ENCODE measurements at regions not wholly inside any gene's neighbourhood (a gene's known extent, or its start where the extent isn't known, plus 50 kb on each side); places are given as distances from the start of the nearest gene placed in this dataset.
"Not testable (repeated sequence)": the region's sequence is repeated elsewhere in the genome, so short reads cannot be mapped to it uniquely, and the experiment has no call there.

DNA sequence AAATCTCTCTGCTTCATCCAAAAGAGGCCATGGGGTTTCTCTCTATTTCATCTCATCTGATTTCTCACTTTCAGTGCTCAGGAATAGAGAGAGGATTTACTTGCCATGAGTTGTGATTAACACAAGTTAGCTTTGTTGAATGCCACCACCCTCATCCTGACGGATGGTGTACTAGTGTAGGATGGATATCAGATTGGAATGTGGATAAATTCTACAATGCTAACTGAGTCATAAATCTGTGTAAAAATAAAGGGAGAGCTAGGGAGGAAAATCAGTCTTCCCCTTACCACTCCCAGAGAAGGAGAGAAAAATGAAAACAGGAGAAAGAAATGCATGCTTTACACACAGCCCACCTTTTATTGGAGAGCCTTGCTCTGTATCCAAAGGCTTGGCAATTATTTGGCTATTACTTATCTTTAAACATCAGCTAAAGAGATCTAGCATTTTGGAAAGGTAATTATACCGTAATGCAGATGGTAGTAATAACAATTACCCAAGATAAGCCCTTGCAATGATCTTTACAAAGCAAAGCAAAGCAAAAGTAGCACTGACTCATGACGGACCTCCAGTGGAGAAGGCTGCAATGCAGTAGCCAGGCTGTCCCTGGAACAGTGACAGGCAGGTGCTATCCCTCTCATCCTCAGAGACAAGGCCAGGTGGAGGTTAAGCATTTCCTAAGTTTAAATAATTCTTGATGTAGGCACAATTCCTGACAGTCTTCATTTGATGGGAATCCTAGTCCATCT is 306.3 kb upstream of the PPARGC1A start:
- no peak for DNase-seq

DNA sequence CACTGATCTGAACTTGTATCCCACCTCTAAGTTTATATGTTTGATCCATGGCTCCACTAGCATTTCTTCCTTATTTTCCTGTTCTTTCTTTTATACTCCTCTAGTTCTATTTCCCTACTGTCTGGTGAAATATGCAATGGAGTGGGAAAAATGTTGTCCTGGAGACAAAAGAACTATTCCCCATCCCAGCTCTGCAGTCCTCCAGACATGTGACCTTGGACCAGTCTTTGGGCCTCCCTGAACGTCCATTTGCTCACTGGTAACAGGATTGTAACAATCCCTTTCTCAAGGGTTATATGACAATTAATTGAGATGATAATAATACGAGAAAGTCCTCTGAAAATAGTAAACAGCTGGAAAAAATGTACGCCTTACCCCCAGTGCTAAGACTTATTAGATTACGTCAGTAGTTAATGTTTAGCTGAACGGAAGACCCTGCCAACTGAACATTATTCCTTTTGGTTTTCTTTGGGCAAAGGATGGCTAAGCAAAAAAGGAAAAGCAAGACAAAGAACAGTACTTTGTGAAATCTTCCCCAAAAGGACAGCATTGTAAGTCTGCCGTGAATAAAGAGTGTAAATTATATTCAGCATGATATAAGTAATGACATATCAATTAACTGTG is 302.3 kb upstream of the PPARGC1A start:
- no peak for DNase-seq

DNA sequence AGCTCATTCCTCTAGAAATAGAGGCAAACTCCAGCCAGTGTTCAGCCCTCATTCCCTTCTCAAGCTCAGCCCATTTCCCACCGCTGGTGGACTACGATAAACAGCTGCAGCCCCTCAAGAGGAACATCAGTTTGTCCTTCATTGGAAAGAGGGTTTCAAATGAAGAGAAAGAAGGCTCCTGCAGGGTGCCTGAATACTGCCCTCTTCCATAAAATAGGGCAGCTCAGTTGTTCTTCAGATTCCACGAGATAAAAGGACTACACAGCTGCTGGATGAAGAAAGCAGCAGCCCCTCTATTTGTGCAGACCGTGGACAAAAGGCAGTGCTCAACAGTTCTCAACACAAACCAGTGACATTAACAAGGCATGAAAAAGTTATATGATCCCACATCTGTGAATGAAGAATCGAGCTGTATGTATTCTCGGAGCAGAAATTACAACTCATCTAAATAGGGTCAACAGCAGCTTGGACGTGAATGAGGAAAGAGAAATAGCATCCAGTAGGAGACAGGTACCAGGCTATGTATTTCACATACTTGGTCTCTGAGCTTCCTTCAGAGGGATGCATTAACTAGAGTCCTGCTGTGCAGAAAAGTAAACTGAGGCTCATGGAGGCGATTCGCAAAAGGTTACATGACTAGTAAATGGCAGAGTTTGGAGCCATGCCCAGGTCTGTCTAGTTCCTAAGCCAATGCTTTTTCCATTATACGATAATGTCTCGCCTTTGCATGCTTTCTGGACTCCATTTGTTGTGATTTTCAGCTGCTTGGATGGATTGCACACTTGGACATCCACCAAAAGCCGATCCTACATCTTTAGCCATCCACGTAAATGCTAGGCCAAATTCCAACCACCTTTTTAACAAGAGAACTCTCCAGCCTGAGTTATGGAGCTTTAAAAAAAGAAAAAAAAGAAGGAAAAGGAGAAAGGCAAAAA is 301.2 kb upstream of the PPARGC1A start:
- DNase-seq, result no peak

DNA sequence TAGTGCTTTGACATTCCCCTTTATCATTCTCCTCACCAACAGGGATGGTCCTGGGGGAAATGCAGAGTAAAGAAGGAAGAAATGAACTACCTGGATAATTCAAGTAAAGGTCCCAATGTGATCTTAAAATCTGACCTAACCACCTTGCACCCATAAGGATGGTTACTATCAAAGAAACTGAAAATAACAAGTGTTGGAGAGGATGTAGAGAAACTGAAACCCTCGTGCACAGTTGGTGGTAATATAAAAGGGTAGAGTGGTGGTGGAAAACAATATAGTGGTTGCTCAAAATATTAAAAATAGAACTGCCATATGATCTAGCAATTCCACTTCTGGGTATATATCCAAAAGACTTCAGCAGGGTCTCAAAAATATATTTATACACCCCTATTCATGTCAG is 298.6 kb upstream of the PPARGC1A start:
- DNase-seq, result no peak

DNA sequence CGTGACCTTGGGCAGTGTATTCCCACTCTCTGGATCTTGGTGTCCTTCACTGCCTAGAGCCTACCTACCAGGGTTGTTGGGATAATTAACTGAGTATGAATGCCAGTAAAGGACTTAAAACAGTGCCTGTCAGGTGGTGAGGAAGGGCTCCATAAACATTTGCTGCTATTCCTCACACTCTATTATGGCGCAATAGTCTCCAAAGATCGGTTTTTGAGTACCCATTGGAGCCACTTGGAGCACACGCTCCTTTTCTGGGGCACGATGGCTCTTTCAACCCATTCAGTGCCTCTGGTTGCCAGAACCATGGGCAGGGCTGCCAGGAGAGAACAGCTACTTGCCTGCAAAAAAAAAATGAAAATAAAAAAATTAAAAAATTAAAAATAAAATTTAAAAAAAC is 296.6 kb upstream of the PPARGC1A start:
- DNase-seq, result no peak

DNA sequence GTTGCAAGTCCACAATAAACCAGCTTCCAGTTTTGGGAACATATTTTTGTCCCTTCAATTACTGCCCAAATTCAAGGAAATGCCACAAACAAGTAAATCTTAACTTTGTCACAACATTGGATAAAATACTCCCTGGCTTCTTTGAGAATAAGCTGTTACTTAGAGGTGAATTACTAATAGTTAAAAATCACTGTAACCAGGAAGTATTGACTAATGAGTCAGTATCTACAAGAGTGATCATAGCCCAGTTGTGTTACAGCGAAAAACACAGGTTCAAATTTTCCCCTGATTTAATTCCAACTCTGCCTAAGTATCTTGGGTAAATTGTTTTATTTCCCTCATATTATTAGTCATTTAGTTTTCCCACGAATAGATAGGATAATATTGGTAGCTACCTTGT is 291.2 kb upstream of the PPARGC1A start:
- DNase-seq, result no peak

DNA sequence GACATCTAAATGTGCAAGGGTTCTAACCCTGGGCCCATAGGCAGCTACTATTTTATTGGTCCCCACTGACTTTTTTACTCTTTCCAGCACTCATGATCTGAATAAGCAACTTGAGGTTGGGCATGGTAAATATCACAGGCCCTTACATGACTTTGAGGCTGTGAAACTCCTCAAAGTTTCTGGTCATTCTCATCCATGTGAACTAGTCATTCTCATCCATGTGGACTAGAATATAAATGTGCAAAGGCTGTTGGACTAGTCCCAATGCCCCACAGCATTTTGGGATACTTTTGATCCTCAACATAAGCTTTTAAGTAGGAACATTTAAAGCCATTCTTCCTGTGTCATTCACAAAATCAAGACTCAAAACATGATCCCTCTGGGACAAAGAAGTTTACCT is 290.7 kb upstream of the PPARGC1A start:
- no peak for DNase-seq

DNA sequence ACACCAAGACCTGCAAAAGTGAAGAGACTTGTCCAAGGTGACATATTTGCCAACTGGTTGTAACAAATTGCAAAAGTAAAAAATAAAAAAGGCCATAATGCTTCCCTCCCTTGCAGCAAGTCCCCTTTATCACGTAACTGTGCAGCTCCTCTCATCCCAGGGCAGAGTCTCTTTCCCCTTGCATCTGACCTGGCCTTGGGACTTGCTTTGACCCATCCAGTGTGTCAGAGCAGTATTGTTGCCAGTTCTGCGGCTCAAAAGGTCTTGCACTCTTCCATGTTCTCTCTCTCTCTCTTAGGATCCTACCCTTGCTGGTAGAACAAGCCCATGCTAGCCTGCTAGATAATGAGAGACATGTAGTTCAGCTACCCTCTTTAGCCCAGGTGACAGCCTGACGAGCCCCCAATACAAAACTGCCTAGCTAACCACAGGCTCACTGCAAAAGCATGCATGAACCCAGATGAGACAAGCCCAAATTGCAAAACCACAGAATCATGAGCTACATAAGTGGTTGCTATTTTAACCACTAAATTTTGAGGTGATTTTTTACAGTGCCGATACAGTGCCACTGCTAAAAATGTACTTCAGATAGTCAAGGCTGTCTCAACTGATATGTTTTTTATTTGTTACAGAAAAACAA is 289.5 kb upstream of the PPARGC1A start:
- DNase-seq, result no peak

DNA sequence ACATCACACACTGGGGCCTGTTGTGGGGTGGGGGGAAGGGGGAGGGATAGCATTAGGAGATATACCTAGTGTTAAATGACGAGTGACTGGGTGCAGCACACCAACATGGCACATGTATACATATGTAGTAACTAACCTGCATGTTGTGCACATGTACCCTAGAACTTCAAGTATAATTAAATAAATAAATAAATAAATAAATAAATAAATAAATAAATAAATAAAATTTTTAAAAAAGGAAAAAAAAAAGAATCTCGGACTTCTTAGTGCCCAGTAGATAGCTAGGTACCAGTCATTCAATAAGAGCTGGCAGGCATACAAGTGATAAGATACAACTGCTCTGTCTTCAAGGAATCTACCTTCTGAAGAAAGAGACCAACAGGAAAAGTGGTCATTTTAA is 287.6 kb upstream of the PPARGC1A start:
- DNase-seq, result not testable (repeated sequence)

DNA sequence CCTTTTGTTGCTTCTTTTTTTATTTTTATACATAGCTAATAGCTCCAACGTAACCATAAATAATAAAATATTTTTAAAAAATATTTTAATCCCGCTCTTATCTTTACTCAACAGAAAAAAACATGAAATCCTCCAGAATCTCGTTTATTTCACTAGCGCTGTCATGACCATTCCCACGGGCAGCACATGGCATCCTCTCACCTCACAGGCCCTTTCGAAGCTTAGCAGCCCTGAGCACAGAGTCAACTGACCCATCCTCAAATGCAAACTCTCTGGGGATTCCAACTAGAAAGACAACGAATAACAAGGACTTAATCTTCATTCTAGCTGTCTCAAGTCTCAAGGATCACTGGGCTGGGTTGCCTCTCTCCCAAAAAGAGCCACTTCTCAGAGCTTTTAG is 285.9 kb upstream of the PPARGC1A start:
- no peak for DNase-seq

DNA sequence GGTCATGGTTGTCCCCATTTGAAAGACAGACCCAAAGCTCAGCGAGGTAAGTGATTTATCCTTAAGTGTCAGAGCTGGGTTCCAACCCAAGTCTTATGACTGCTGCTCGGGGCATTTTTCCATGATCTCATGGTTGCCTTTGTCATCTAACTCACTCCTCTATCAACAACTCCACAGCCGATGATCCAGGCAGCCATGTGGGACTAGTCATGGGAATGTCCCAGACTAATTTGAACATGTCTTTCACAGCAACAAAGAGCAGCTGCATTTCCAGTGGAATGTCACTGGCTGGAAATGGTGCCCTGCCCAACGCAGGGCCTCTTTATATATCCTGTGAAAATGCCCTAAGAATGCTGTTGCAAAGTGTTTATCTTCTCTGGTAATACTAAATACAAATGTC is 284.8 kb upstream of the PPARGC1A start:
- DNase-seq, result no peak

DNA sequence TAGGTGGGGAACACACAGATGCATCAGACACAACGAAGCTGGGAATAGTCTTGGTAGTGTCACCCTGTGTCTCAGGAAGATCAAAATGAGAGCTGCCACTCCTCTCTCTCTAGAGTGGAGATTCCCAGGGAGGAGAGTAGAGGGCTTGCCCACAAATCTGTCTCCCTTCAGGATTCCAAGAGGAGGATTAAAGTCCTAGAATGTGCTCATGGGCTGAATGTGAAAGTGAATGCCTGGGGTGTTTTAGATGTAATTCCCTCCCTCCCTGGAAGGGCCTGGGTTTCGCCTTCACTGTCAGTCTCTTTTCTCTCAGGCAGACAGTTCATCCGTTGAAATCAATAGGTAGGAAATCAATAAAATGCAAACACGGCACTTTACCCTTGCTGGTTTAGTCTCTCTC is 282.6 kb upstream of the PPARGC1A start:
- no peak for DNase-seq

DNA sequence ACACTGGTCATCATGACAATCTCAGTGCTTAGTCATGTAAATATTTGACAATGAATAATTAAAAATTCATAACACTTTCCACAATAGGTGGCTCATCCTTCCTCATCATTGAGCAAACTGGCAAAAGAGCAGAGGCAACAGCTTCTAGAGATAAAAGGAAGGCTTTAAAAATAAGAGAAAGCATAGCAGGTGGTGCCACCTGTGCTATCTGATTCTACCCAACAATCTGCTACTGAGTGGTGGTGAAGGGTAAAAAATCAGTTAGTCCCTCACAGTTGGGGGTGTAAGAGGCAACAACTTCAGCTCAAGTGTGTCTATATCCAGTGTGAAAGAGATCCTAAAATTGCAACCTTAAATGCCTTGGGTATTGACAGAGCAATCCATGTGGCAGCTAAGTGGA is 280.1 kb upstream of the PPARGC1A start:
- DNase-seq, result no peak

DNA sequence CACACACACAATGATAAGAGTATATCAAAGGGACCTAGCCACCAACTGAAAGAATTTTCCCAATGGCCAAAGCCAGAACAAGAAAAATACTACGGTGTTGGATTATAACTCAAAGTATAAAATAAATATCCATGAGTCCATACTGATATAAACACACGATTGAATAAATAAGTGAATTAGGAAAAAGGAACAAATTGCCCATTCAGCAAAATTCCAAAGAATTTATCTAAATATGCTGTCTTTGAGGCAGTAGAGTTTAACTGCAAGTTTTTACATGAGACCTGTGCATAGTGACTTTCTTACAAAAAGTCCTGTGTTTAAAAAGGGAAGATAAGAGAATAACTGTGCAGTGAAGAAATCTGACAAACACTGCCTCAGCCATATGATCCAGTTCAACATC is 278.8 kb upstream of the PPARGC1A start:
- no peak for DNase-seq

DNA sequence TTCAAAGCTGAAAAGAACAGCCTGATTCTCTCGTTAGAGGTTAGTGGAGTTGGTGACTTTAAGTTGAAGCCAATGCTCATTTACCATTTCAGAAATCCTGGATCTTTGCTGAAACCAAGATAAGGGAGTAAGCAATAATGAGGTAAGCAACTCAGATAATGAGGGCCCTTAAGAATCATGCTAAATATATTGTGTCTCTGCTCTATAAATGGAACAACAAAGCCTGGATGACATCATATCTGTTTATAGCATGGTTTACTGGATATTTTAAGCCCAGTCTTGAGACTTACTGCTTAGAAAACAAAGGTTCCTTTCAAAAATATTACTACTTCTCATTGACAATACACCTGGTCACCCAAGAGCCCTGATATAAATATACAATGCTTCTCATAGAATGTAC is 276.7 kb upstream of the PPARGC1A start:
- DNase-seq, result no peak

DNA sequence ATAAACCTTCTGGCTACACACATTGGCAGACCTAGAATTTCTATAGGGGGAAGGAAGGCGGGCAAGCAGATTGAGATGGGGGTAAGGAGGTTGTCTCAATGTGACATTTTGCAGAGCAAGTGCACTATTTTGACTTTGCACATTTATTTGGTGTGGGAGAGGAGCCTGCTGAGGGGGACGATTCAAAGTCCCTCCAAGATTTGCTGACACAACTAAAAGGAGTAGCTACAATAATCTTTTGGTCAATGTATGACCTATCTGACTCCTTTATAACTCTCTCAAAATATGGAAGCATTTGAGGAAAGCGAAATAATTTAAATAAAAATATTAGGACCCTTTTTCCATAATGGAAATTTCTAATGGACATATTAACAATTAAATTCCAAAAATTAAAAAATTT is 274.9 kb upstream of the PPARGC1A start:
- DNase-seq, result no peak

DNA sequence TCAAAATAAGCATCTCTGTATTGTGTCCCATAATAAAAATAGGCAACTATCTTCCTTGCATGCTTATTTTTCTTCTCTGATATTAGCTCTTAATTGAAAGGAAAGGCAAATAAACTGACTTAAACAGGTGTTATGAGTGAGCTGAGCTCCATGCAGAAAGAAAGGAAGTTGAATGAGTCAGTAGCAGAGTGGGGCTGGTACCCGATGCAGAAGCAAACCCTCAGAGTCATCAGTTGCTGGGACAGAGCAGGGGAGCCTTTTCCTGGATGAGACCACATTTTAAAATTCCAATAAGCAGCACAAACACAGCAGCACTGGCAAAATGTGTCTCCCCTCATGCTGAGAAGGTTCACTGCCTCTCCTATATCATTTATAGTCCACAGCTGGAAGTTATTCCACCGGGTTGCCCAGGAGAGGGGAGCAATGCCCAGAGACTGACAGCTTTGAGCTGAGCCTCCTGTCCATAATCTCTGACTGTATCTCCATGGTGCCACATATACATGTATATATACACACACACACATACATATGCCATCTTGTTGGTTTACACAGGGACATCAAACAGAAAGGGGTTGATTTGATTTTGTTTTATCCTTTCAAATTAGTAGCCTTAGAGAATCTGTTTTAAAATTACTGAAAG is 274.3 kb upstream of the PPARGC1A start:
- DNase-seq, result no peak

DNA sequence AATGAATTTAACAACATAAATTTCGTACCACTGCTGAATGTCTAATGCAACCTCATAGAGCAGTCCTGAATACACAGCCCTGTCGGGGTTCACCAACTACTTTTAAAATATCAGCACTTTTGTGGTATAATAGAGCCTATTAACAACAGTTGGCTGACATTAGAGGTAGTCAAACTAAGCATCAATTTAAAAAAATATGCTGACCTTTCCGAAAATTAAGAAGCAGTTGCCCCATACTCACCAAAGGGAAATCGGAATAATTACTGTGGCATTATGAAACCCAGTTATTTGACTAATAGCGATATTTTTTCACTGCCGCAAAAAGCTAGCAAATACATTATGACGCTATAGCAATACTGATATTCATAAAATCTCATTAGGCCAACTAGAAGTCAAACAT is 273.5 kb upstream of the PPARGC1A start:
- no peak for DNase-seq

DNA sequence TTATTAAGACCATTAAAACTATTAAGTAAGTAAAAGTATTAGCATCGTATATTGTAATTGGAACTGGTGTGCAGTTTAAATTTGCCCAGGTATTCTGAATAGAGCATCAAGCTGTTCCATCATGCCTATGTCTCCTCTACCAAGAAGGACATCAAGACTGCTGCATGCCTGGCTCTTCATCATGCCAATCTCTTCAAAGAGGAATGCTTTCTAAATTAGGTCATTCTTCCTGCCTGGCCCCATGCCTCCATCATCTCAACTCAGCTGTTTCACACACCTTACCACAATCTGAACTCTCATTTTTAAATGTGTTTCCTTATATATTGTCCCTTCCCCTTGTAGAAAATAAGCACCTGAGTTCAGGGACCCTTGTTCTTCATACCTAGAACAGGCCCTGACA is 270.5 kb upstream of the PPARGC1A start:
- DNase-seq, result no peak

DNA sequence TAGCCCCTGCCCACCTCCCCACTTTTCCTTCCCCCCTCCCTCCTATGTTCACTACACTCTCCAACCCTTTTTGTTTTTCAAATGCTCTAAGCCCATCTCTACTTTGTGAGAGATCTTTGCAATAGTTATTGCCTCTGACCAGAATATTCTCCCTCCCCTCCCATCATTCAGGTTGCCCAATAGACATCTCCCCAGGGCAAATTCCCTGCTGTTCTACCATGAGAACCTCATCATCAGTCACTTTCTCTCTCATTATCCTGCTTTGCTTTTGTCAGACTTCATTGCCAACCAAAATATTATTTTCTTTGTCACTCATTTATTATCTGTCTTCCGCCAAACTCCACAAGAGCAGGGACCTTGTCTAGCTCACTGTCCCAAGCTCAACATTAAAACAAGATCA is 268.2 kb upstream of the PPARGC1A start:
- no peak for DNase-seq

DNA sequence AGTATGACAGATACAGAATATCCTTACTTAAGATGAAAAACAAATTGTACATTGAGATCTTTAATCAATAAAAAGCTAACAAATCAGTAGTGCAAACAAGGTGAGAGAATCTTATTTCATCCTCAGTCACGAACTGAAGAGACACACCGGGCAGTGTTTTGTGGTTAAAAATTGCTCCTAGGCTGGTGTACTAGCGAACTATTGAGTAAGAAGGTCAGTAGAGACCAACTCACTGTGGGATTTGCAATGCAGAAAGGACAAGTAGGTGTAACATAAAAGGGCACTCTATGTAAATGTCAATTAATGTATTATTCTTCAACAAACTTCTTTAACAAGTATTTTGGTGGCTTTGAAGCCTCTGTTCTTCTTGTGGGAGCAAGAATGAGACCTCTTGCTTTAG is 260.2 kb upstream of the PPARGC1A start:
- DNase-seq, result no peak

DNA sequence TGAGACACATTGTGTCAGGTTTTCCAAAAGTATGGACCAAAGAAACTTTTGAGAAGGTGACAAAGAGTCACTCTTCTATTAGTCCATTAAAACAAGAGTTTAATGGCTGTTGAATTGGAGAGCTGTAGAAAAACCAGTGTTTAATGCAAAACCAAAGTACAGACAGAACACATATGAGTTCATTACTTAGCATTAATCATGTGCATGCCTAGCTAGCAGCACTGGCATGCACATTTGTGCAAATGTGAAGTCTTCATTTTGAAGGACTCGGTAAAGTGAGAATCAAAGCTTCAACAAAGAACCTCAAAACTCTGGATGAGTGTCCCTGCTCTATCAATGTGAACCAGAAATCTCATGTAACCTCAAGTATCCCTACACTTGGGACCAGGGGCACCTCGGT is 256.3 kb upstream of the PPARGC1A start:
- DNase-seq, result no peak

DNA sequence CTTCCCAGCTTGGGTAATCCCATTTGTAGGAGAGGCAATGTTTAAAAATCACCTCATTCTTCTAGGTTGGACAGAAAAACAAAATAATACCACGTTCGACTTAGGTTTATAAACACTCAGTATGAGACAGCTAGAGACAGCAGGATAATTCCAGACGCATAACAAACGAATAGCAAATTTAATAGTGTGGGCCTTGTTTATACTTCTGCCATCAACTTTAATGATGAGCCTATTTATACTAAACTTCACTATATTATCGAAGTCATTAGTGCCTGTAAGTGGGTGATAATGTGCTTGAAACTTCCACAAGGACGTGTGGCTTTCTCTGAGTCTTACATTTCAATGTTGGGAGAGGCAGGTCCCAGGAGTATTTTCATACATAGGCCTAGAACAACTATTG is 255.7 kb upstream of the PPARGC1A start:
- DNase-seq, result no peak

Measured in activated effector memory CD4-positive, alpha-beta T cell treated with Interleukin-2 at 50 U/mL for 16 hours (primary cell).